Mesenchymal stem cell (in vitro differentiated cells and primary cell): ENCODE measurements at regions not wholly inside any gene's neighbourhood (a gene's known extent, or its start where the extent isn't known, plus 50 kb on each side); places are given as distances from the start of the nearest gene placed in this dataset.

ENCODE experiments used
- DNase-seq: peaks from one replicate; pipeline ENCODE4 v3.0.0-alpha.2; 2013
- H2AFZ ChIP-seq: one replicate; pipeline ENCODE4 v1.6.1; 2013; ENCODE audit warnings: low read depth, mild to moderate bottlenecking, control low read depth, inconsistent platforms, low read length, moderate library complexity
- H2AK5ac ChIP-seq: 2 replicates; pipeline ENCODE4 v1.6.1; 2013; ENCODE audit warnings: low read length, moderate library complexity, mild to moderate bottlenecking, inconsistent platforms; ENCODE audit not compliant: severe bottlenecking
- H2BK120ac ChIP-seq: one replicate; pipeline ENCODE4 v1.6.1; 2013; ENCODE audit warnings: low read depth, mild to moderate bottlenecking, inconsistent platforms, low read length, moderate library complexity
- H2BK12ac ChIP-seq, 2 experiments: one replicate each; pipeline ENCODE4 v1.6.1; 2013; ENCODE audit warnings: inconsistent platforms in 2 of 2, low read length in 2 of 2, mild to moderate bottlenecking in 2 of 2, moderate library complexity in 2 of 2, control low read depth in 1 of 2
- H2BK15ac ChIP-seq: one replicate; pipeline ENCODE4 v1.6.1; 2013; ENCODE audit warnings: mild to moderate bottlenecking, low read depth, inconsistent platforms; ENCODE audit not compliant: poor library complexity, severe bottlenecking
- H2BK5ac ChIP-seq: 2 replicates; pipeline ENCODE4 v1.6.1; 2013; ENCODE audit warnings: low read depth, mild to moderate bottlenecking, low read length, control low read depth, inconsistent platforms; ENCODE audit not compliant: poor library complexity, severe bottlenecking
- H3K14ac ChIP-seq, 2 experiments: one replicate each; pipeline ENCODE4 v1.6.1; 2013; ENCODE audit warnings: inconsistent platforms in 2 of 2, low read length in 2 of 2, control low read depth in 1 of 2, mild to moderate bottlenecking in 1 of 2, moderate library complexity in 1 of 2
- H3K18ac ChIP-seq, 2 experiments: one replicate each; pipeline ENCODE4 v1.6.1; 2013; ENCODE audit warnings: inconsistent platforms in 2 of 2, low read length in 2 of 2, control low read depth in 1 of 2, low read depth in 1 of 2, mild to moderate bottlenecking in 1 of 2
- H3K23ac ChIP-seq, 2 experiments: one replicate each; pipeline ENCODE4 v1.6.1; 2013; ENCODE audit warnings: inconsistent platforms in 2 of 2, low read length in 2 of 2, mild to moderate bottlenecking in 2 of 2, moderate library complexity in 2 of 2, control low read depth in 1 of 2
- H3K27ac ChIP-seq: 2 replicates; pipeline ENCODE4 v1.5.1; 2013; ENCODE audit warnings: mild to moderate bottlenecking, moderate library complexity, low read length, control low read depth, inconsistent platforms; ENCODE audit not compliant: poor library complexity, severe bottlenecking
- H3K27me3 ChIP-seq, 2 experiments: 2 replicates each; pipeline versions ENCODE4 v1.6.1 to v1.7.0; 2013; ENCODE audit warnings: low read length in 2 of 2, mild to moderate bottlenecking in 2 of 2, moderate library complexity in 2 of 2, control low read depth in 1 of 2, inconsistent platforms in 1 of 2; ENCODE audit not compliant: control insufficient read depth in 1 of 2, insufficient read depth in 1 of 2
- H3K36me3 ChIP-seq, 2 experiments: 2 replicates each; pipeline versions ENCODE4 v1.6.1 to v1.7.0; 2013; ENCODE audit warnings: low read length in 2 of 2, control low read depth in 1 of 2, inconsistent platforms in 1 of 2, low read depth in 1 of 2, mild to moderate bottlenecking in 1 of 2; ENCODE audit not compliant: insufficient read depth in 2 of 2, control insufficient read depth in 1 of 2
- H3K4ac ChIP-seq, 2 experiments: one replicate each; pipeline ENCODE4 v1.6.1; 2013; ENCODE audit warnings: inconsistent platforms in 2 of 2, low read length in 2 of 2, mild to moderate bottlenecking in 2 of 2, moderate library complexity in 2 of 2, control low read depth in 1 of 2, low read depth in 1 of 2
- H3K4me1 ChIP-seq: 2 replicates; pipeline ENCODE4 v1.6.1; 2013; ENCODE audit warnings: low read depth, low read length, control low read depth; ENCODE audit not compliant: control insufficient read depth, insufficient read depth
- H3K4me2 ChIP-seq: 2 replicates; pipeline ENCODE4 v1.6.1; 2013; ENCODE audit warnings: low read length, mild to moderate bottlenecking, inconsistent platforms; ENCODE audit not compliant: poor library complexity, severe bottlenecking
- H3K4me3 ChIP-seq, 2 experiments: 2 replicates each; pipeline versions ENCODE4 v1.5.1 to v1.7.0; 2013; ENCODE audit warnings: low read length in 2 of 2, mild to moderate bottlenecking in 2 of 2, control low read depth in 1 of 2, low read depth in 1 of 2; ENCODE audit not compliant: insufficient read depth in 1 of 2
- H3K79me1 ChIP-seq: replicated peaks from 2 replicates; pipeline ENCODE4 v1.6.1; 2013; ENCODE audit warnings: mild to moderate bottlenecking, control low read depth, low read length, inconsistent platforms; ENCODE audit not compliant: poor library complexity, severe bottlenecking
- H3K9ac ChIP-seq: 2 replicates; pipeline ENCODE4 v1.7.0; 2013; ENCODE audit warnings: mild to moderate bottlenecking, low read length, moderate library complexity
- H3K9me3 ChIP-seq: 2 replicates; pipeline ENCODE4 v1.7.0; 2013; ENCODE audit warnings: mild to moderate bottlenecking, low read length; ENCODE audit not compliant: control insufficient read depth
- H4K8ac ChIP-seq: one replicate; pipeline ENCODE4 v1.6.1; 2013; ENCODE audit warnings: inconsistent platforms, mild to moderate bottlenecking, low read length, moderate library complexity
- H4K91ac ChIP-seq: one replicate; pipeline ENCODE4 v1.6.1; 2013; ENCODE audit warnings: mild to moderate bottlenecking, low read length, inconsistent platforms
- WGBS: methylation state at CpG from one replicate; pipeline ENCODE4 v1.1.7; 2013; ENCODE audit warnings: mixed read lengths; 5-methylcytosine and 5-hydroxymethylcytosine counted together

DNA sequence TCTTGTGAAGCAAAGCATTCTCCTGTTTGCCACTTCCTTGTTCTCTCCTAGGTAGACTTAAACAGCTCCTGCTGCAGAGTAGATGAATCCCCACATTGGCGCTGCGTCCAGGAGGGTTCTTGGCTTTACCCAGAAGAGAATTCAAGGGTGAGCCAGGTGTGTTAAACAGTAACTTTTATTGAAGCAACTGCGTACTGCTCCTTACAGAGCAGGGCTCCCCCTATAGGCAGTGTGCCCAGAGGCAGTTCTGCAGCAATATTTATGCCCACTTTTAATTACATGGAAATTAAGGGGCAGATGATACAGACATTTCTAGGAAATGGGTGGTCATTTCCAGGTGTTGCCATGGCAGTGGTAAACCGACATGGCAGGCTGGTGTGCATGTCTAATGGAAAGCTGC lies 987.6 kb upstream of the RBFOX1 start:
- H3K9me3 ChIP-seq, result peaks cover 28% of the 10 kb centered on the region
- no peak overlapping the region for H3K9ac ChIP-seq
- H3K14ac ChIP-seq, result no peak overlapping the region
- H2BK15ac ChIP-seq, result no peak overlapping the region
- no peak overlapping the region for H4K91ac ChIP-seq
- H3K4me3 ChIP-seq, result no peak overlapping the region
- no peak overlapping the region for H3K23ac ChIP-seq
- H2BK5ac ChIP-seq, result no peak overlapping the region
- H2BK120ac ChIP-seq, result no peak overlapping the region
- no peak overlapping the region for H2AK5ac ChIP-seq
- no peak overlapping the region for H3K4me2 ChIP-seq
- 92% methylated on average over 3 of the region's 4 CpGs for WGBS
- DNase-seq, result no peak
- no peak overlapping the region for H4K8ac ChIP-seq
- no peaks in the 10 kb centered on the region for H3K36me3 ChIP-seq
- no peaks in the 10 kb centered on the region for H3K27me3 ChIP-seq
- H3K4me1 ChIP-seq, result no peaks in the 10 kb centered on the region
- no peak overlapping the region for H3K4ac ChIP-seq
- no peak overlapping the region for H3K18ac ChIP-seq
- no peaks in the 10 kb centered on the region for H3K79me1 ChIP-seq
- no peak overlapping the region for H2BK12ac ChIP-seq
- H3K27ac ChIP-seq, result no peak overlapping the region
- H2AFZ ChIP-seq, result no peak overlapping the region

DNA sequence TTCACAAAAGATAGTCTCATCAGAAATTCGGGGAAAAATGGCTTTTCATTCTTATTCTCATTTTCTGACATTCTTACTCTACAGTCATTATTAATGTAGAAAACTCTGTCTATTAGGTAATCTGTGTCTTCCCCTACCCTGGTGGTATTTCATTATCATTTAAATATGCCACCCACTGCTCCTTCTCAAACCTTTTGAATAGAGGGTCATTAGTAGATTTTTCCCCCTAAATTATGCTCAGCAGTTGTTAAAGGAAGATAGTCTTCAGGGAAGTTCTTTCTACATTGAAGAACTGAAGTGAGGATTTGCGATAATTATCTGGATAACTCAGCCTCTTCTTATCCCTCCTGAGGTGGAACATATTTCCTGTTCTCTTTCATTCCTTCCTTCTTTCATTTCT lies 989.5 kb upstream of the RBFOX1 start:
- Histone ChIP-seq H3K79me1 (no peaks in the 10 kb centered on the region), H3K18ac (no peak overlapping the region), H2BK120ac (no peak overlapping the region), H3K14ac (no peak overlapping the region), H3K4me2 (no peak overlapping the region), H3K9ac (no peak overlapping the region), H3K27me3 (no peaks in the 10 kb centered on the region), H3K4me1 (no peaks in the 10 kb centered on the region), H2BK12ac (no peak overlapping the region), H3K23ac (no peak overlapping the region), H3K27ac (no peak overlapping the region), H3K4ac (no peak overlapping the region), H2BK15ac (no peak overlapping the region), H2BK5ac (no peak overlapping the region), H4K91ac (no peak overlapping the region), H3K9me3 (peaks cover 29% of the 10 kb centered on the region), H3K36me3 (no peaks in the 10 kb centered on the region), H3K4me3 (no peak overlapping the region), H2AFZ (no peak overlapping the region), H4K8ac (no peak overlapping the region), H2AK5ac (no peak overlapping the region)
- WGBS, result 53% methylated on average over 2 of the region's 2 CpGs
- no peak for DNase-seq

DNA sequence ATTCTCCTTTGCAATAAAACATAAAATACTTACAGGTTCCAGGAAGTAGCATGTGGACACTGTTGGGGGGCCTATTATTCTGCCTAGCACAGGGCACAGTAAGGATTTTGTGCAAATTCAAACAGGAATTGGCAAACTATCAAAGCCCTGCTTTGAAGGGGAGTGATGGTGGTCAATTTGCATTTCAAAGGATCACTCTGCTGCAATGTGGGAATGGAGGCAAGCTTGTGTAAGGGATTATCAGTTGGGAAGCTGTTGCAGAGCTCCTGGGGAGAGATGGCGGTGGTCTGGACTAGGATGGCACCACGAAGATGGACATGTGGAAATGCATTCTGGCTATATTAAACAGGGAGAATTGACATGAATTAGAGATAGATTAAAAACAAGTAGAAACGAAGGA lies 990.7 kb upstream of the RBFOX1 start:
- Histone ChIP-seq H3K9me3 (peaks cover 33% of the 10 kb centered on the region), H3K27me3 (no peaks in the 10 kb centered on the region), H3K9ac (no peak overlapping the region), H2BK5ac (no peak overlapping the region), H3K4me1 (no peaks in the 10 kb centered on the region), H2AFZ (no peak overlapping the region), H3K36me3 (no peaks in the 10 kb centered on the region), H4K8ac (no peak overlapping the region), H3K4me3 (no peak overlapping the region), H4K91ac (no peak overlapping the region), H3K79me1 (no peaks in the 10 kb centered on the region), H2BK120ac (no peak overlapping the region), H3K14ac (no peak overlapping the region), H2AK5ac (no peak overlapping the region), H2BK12ac (no peak overlapping the region), H3K18ac (no peak overlapping the region), H2BK15ac (no peak overlapping the region), H3K4ac (no peak overlapping the region), H3K4me2 (no peak overlapping the region), H3K27ac (no peak overlapping the region), H3K23ac (no peak overlapping the region)
- no peak for DNase-seq
- 30% methylated on average over 3 of the region's 3 CpGs for WGBS

DNA sequence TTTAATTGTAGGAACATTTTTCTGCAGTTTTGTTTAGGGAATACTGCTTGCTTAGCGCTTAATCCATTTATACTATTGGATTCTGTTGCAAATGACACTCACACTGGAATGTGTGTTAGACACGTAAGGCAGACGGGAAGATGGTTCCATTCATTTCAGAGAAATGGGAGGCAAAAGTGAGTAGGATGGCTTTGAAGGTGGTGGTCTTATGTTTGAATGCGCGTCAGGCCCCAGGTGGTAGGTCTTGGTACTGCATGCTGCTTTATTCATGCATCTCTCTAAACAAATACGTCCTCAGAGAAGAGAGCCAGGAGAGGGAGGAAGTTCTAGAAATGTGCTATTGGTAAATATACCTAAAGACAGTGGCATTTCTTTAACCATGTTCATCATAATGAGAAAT lies 997.6 kb upstream of the RBFOX1 start:
- no peak overlapping the region for H2BK120ac ChIP-seq
- H3K4me3 ChIP-seq, result no peak overlapping the region
- no peak overlapping the region for H3K14ac ChIP-seq
- H3K27me3 ChIP-seq, result no peaks in the 10 kb centered on the region
- no peak overlapping the region for H2AFZ ChIP-seq
- no peak overlapping the region for H4K8ac ChIP-seq
- no peak overlapping the region for H2BK12ac ChIP-seq
- H3K4ac ChIP-seq, result no peak overlapping the region
- WGBS, result 84% methylated on average over 3 of the region's 6 CpGs
- DNase-seq, result no peak
- H4K91ac ChIP-seq, result no peak overlapping the region
- no peak overlapping the region for H3K4me2 ChIP-seq
- no peaks in the 10 kb centered on the region for H3K79me1 ChIP-seq
- H3K23ac ChIP-seq, result no peak overlapping the region
- no peak overlapping the region for H3K9ac ChIP-seq
- H2BK15ac ChIP-seq, result no peak overlapping the region
- no peak overlapping the region for H2BK5ac ChIP-seq
- no peak overlapping the region for H2AK5ac ChIP-seq
- no peaks in the 10 kb centered on the region for H3K36me3 ChIP-seq
- H3K4me1 ChIP-seq, result no peaks in the 10 kb centered on the region
- H3K18ac ChIP-seq, result no peak overlapping the region
- no peak overlapping the region for H3K27ac ChIP-seq
- peaks cover 19% of the 10 kb centered on the region for H3K9me3 ChIP-seq
